CD14-positive monocyte (primary cell): ENCODE measurements at regions not wholly inside any gene's neighbourhood (a gene's known extent, or its start where the extent isn't known, plus 50 kb on each side); places are given as distances from the start of the nearest gene placed in this dataset.

Source experiments
- DNase-seq, 3 donors: peaks; one replicate each; pipeline ENCODE4 v3.0.0-alpha.2; 2011 to 2022
- H2AFZ ChIP-seq: 2 replicates; pipeline ENCODE4 v1.6.0; 2012; ENCODE audit warnings: mild to moderate bottlenecking, low read depth, low read length, inconsistent platforms; ENCODE audit not compliant: insufficient read depth, poor library complexity, severe bottlenecking
- H3K27ac ChIP-seq, 2 donors: 1 replicate in 1 of 2; 2 replicates in 1 of 2; pipeline ENCODE4 v1.5.1; 2012 to 2013; ENCODE audit warnings: low read length in 2 of 2, control low read depth in 1 of 2, inconsistent platforms in 1 of 2, low read depth in 1 of 2, mild to moderate bottlenecking in 1 of 2
- H3K27me3 ChIP-seq, 2 donors: one replicate each; pipeline versions ENCODE4 v1.6.0 to v1.6.1; 2011 to 2013; ENCODE audit warnings: low read length in 2 of 2; ENCODE audit not compliant: control insufficient read depth in 2 of 2, insufficient read depth in 2 of 2
- H3K36me3 ChIP-seq, 2 donors: replicated peaks in 1 of 2; 1 replicate in 1 of 2; 2 replicates in 1 of 2; pipeline versions ENCODE4 v1.5.1 to v1.6.1; 2012 to 2013; ENCODE audit warnings: low read length in 2 of 2, control low read depth in 1 of 2, inconsistent platforms in 1 of 2, mild to moderate bottlenecking in 1 of 2; ENCODE audit not compliant: insufficient read depth in 2 of 2, control insufficient read depth in 1 of 2
- H3K4me1 ChIP-seq, 2 donors: 1 replicate in 1 of 2; 2 replicates in 1 of 2; pipeline versions ENCODE4 v1.5.1 to v1.6.1; 2012 to 2013; ENCODE audit warnings: low read length in 2 of 2, control low read depth in 1 of 2, inconsistent platforms in 1 of 2, mild to moderate bottlenecking in 1 of 2, moderate library complexity in 1 of 2; ENCODE audit not compliant: insufficient read depth in 2 of 2, control insufficient read depth in 1 of 2
- H3K4me2 ChIP-seq: replicated peaks from 2 replicates; pipeline ENCODE3; 2012; ENCODE audit warnings: low read length, moderate library complexity, mild to moderate bottlenecking; ENCODE audit not compliant: poor library complexity, severe bottlenecking; ENCODE audit errors: extremely low read depth
- H3K4me3 ChIP-seq, 3 experiments: fragments of 200-600 bp in 1 of 3; sonication (generic) in 1 of 3; replicated peaks in 1 of 3; 1 replicate in 2 of 3; 2 replicates in 1 of 3; pipeline ENCODE4 v1.5.1; 2011 to 2013; ENCODE audit warnings: low read length in 3 of 3, mild to moderate bottlenecking in 3 of 3, control low read depth in 2 of 3, low read depth in 2 of 3, inconsistent platforms in 1 of 3, moderate library complexity in 1 of 3
- H3K79me2 ChIP-seq: 2 replicates; pipeline ENCODE4 v1.6.0; 2012; ENCODE audit warnings: mild to moderate bottlenecking, control low read depth, inconsistent platforms, low read length, moderate library complexity; ENCODE audit not compliant: insufficient read depth
- H3K9ac ChIP-seq: 2 replicates; pipeline ENCODE4 v1.6.0; 2017; ENCODE audit warnings: low read length, mild to moderate bottlenecking; ENCODE audit not compliant: insufficient read depth, poor library complexity, severe bottlenecking
- H3K9me3 ChIP-seq, 2 donors: replicated peaks in 1 of 2; 1 replicate in 1 of 2; 2 replicates in 1 of 2; pipeline versions ENCODE4 v1.5.1 to v1.6.1; 2012 to 2013; ENCODE audit warnings: low read length in 2 of 2, control low read depth in 1 of 2; ENCODE audit not compliant: control insufficient read depth in 1 of 2, insufficient read depth in 1 of 2
- H4K20me1 ChIP-seq: 2 replicates; pipeline ENCODE4 v1.6.0; 2012; ENCODE audit warnings: mild to moderate bottlenecking, low read length, control low read depth, moderate library complexity; ENCODE audit not compliant: insufficient read depth
- H3K27ac Mint-ChIP-seq, 7 donors: one replicate each; pipeline ENCODE4 v1.8.0; 2020; ENCODE audit warnings: mild to moderate bottlenecking in 7 of 7, mixed read lengths in 7 of 7, moderate library complexity in 6 of 7, inconsistent platforms in 2 of 7
- H3K27me3 Mint-ChIP-seq, 3 donors: one replicate each; pipeline ENCODE4 v1.8.0; 2021 to 2022; ENCODE audit warnings: low read depth in 3 of 3, mild to moderate bottlenecking in 3 of 3, mixed read lengths in 3 of 3, moderate library complexity in 3 of 3, inconsistent platforms in 1 of 3
- H3K36me3 Mint-ChIP-seq, 2 donors: one replicate each; pipeline ENCODE4 v1.8.0; 2020; ENCODE audit warnings: mixed read lengths in 2 of 2, inconsistent platforms in 1 of 2, mild to moderate bottlenecking in 1 of 2
- H3K4me1 Mint-ChIP-seq: one replicate; pipeline ENCODE4 v1.8.0; 2020; ENCODE audit warnings: mild to moderate bottlenecking, mixed read lengths
- H3K4me3 Mint-ChIP-seq, 2 donors: one replicate each; pipeline ENCODE4 v1.8.0; 2020; ENCODE audit warnings: mild to moderate bottlenecking in 2 of 2, mixed read lengths in 2 of 2, moderate library complexity in 1 of 2
- H3K9me3 Mint-ChIP-seq, 7 donors: one replicate each; pipeline ENCODE4 v1.8.0; 2020 to 2022; ENCODE audit warnings: mixed read lengths in 7 of 7, mild to moderate bottlenecking in 6 of 7, moderate library complexity in 6 of 7, inconsistent platforms in 2 of 7
- WGBS: methylation state at CpG from one replicate; pipeline ENCODE4 v1.1.5; 2013; ENCODE audit warnings: missing lambda C conversion rate; ENCODE audit not compliant: insufficient coverage; 5-methylcytosine and 5-hydroxymethylcytosine counted together
- intact Hi-C, 2 donors: fragments of 100-400 bp; cut with micrococcal nuclease; formaldehyde crosslinking; loops; one replicate each; pipeline versions ENCODE4 v1.15.0 to v1.15.1; 2023
- TF ChIP-seq, protein P1 (sequence below): fragments of 200-600 bp; IDR thresholded peaks from one replicate; pipeline ENCODE4 v1.8.0; 2022; ENCODE audit warnings: antibody characterized with exemption, mild to moderate bottlenecking

- H3K79me2 ChIP-seq, result no peaks in the 10 kb centered on the region
- H3K9me3 Mint-ChIP-seq, result peaks cover 0 to 4% (median 2%) of the 10 kb centered on the region in 7 donors
Measured at GRCh38 chr2:145569108-145569507, 1049.2 kb upstream of the ZEB2 start.

DNA sequence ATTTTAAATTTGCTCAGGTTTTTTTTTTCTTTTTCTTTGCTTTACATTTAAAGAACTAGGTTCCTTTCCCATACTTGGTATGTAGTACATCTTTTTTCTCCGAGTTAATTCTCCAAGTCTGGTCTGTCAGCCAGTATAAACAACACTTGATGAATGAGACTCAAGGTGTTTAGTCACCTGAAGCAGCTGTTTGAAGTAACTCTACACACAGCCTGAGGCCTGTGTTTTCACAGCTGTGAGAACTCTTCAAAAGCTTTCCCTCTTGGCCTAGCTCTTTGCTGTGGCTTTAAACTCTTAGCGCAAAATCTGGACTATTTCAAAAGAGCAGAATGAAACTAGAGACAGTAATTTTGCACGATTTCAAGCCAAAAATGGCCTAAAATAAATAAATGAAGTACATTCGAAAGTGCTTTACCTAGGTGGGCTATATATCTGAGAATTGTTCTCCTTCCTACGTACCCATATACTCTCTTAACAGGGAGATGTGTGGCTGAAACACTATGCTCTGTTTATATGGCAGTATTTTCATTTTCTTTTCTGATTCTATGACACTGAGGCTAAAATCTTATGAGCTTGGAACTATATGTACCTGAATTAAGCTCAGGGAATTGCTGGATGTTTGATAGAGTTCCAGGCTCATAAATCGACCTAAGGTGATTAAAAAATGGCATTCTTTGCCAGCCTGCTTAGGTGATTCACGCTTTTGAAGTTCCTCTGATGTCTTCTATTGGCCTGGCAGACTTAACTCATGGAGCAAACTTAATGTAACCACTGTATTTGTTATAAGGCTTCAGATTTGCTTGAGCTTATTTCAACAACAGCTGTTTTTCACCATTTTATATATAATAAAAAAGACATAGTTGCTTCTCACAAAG lies 1044.1 kb upstream of the ZEB2 start:
- Histone ChIP-seq H3K9me3 (no peaks in the 10 kb centered on the region), H3K4me3 (no peak overlapping the region), H4K20me1 (no peaks in the 10 kb centered on the region), H2AFZ (peak overlapping the region; percentile 9), H3K27me3 (no peaks in the 10 kb centered on the region), H3K9ac (no peak overlapping the region), H3K4me1 (no peaks in the 10 kb centered on the region), H3K36me3 (no peaks in the 10 kb centered on the region), H3K79me2 (no peaks in the 10 kb centered on the region), H3K4me2 (no peak overlapping the region), H3K27ac (no peak overlapping the region)
- H3K4me1 Mint-ChIP-seq, result no peaks in the 10 kb centered on the region
- TF ChIP-seq, protein P1, sequence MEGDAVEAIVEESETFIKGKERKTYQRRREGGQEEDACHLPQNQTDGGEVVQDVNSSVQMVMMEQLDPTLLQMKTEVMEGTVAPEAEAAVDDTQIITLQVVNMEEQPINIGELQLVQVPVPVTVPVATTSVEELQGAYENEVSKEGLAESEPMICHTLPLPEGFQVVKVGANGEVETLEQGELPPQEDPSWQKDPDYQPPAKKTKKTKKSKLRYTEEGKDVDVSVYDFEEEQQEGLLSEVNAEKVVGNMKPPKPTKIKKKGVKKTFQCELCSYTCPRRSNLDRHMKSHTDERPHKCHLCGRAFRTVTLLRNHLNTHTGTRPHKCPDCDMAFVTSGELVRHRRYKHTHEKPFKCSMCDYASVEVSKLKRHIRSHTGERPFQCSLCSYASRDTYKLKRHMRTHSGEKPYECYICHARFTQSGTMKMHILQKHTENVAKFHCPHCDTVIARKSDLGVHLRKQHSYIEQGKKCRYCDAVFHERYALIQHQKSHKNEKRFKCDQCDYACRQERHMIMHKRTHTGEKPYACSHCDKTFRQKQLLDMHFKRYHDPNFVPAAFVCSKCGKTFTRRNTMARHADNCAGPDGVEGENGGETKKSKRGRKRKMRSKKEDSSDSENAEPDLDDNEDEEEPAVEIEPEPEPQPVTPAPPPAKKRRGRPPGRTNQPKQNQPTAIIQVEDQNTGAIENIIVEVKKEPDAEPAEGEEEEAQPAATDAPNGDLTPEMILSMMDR, result no peak
- WGBS, result 76% methylated on average over 3 of the region's 7 CpGs
- intact Hi-C loops, result no loop called here
- H3K27ac Mint-ChIP-seq, result no peak overlapping the region
- H3K4me3 Mint-ChIP-seq, result no peak overlapping the region
- H3K36me3 Mint-ChIP-seq, result no peaks in the 10 kb centered on the region
- H3K27me3 Mint-ChIP-seq, result no peaks in the 10 kb centered on the region
- DNase-seq, result no peak
- H3K9me3 Mint-ChIP-seq, result peaks cover 0 to 3% (median 0%) of the 10 kb centered on the region in 7 donors

More at GRCh38 chr2:145569108-145569507, 1049.2 kb upstream of the ZEB2 start:
- Mint-ChIP-seq H3K4me1 (no peaks in the 10 kb centered on the region), H3K4me3 (no peak overlapping the region), H3K36me3 (no peaks in the 10 kb centered on the region), H3K27ac (peak overlapping the region in 1 of 7 donors; percentile 59), H3K27me3 (peaks cover 0 to 3% (median 0%) of the 10 kb centered on the region in 3 donors)
- H2AFZ ChIP-seq, result no peak overlapping the region
- 95% methylated on average over 2 of the region's 2 CpGs for WGBS
- no peaks in the 10 kb centered on the region for H3K36me3 ChIP-seq
- no peak for DNase-seq
- no peak overlapping the region for H3K27ac ChIP-seq
- no peaks in the 10 kb centered on the region for H4K20me1 ChIP-seq
- no peak overlapping the region for H3K9ac ChIP-seq
- intact Hi-C loops, result no loop called here
- no peaks in the 10 kb centered on the region for H3K4me1 ChIP-seq
- H3K4me3 ChIP-seq, result no peak overlapping the region
- TF ChIP-seq, protein P1, result no peak
- H3K27me3 ChIP-seq, result no peaks in the 10 kb centered on the region
- H3K4me2 ChIP-seq, result no peak overlapping the region
- no peaks in the 10 kb centered on the region for H3K9me3 ChIP-seq
